ENCODE measurements at regions not wholly inside any gene's neighbourhood (a gene's known extent, or its start where the extent isn't known, plus 50 kb on each side); places are given as distances from the start of the nearest gene placed in this dataset.

DNA sequence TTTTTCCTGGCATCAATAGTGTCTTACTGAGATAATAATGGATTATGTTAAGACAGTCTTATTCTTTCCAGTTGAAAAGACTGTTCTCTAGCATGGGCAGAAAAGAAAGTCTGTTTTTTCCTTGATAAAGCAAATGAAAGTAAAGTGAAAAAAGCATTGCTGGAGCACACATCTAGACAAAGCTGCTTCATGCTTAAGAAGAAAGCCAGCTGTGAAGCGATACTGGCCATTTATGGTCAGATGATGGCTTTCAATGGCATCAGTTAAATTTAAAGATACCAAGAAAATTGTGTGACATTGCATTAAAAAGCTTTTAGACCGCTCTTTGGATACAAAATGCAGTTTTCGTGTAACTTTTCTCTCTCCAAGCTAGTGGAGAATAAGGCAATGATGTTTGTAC, 242.1 kb upstream of the TRAM1L1 start:
- DNase-seq, result no peak

DNA sequence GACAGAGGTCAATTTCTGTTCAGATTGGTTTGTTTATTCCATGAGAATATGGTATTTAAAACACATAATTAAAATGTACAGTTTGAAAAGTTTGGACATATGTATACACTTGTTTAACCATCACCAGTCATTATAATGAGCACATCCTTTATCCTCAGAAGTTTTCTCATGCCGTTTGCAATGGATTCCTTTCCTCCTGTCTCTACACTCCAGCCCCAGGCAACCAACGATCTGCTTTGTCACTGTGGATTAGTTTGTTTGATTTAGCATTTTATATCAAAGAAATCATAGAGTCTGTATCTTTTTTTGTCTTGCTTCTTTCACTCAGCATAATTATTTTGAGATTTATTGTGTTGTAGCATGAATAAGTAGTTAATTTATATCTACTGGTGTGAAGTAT, 243.0 kb upstream of the TRAM1L1 start:
- DNase-seq, result no peak

DNA sequence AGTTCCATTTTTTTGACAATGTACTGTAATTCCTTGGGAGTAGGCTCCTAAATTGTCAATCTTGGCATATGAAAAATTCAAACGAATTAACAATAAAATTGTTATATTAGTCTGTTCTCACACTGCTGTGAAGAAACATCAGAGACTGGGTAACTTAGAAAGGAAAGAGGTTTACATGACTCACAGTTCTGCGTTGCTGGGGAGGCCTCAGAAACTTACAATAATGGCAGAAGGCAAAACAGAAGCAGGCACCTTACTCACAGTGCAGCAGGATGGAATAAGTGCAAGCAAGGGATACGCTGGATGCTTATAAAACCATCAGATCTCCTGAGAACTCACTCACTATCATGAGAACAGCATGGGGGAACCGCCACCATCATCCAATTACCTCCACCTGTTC, 246.4 kb upstream of the TRAM1L1 start:
- DNase-seq, result no peak

DNA sequence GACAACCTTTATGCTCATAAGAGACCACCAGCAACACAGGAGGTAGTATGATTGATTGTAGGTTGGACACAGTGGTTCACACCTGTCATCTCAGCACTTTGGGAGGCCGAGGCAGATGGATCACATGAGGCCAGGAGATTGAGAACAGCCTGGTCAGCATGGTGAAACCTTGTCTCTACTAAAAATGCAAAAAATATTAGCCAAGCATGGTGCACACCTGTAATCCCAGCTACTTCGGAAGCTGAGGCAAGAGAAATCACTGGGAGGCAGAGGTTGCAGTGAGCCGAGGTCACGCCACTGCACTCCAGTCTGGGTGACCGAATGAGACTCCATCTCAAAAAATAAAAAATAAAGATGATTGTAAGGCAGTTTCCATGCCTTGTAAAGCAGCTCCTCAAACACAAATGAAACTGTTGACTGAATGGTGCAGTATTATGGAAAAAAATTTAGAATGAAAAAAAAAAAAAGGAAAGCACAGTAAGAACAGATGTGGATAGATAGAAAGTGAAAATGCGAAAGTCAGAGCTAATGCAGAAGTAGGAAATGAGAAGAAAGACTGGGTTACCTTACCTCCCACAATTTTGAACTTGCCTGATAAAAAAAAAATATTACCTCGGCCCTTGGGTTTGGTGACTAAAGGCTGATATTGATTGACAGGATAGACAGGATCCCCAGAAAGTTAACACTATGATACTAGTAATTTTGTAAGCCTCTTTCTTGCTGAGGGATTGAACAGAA, 249.2 kb upstream of the TRAM1L1 start:
- no peak for DNase-seq

DNA sequence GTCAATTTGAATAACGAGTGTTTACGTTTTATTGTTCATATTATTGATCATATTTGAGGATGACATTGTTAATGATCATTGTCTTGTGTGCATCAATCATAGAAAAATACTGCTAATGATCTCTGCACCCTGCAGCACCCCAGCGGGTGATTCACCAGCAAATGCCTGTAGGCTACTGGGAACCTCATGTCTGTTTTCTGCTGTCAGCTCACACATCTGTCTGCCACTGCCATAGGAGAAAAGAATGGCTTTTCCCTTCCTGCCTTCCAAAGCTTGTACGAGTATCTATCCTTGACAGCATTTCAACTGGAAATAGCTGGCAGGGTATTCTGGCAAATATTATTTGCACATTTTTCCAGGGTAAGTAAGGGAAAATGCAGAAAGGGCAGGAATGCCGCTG, 272.1 kb upstream of the TRAM1L1 start:
- DNase-seq, result no peak

DNA sequence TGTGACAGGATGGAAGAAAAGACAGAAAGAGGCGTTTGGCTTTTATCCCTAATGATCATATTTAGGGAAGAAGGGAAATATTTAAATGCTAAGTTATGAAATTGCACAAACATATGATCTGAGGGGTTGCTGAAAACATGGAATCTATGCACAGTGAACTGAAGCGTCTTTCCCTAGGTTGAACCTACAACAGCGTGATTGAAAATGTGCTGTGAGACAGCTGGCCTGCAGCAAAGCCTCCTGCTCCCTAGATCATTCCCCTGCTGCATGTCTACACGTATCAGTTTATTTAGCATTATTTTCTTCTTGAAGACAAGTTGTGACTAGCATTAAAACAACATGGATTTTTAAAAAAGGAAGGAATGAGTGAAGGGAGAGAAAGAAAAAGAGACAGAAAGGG, 272.5 kb upstream of the TRAM1L1 start:
- no peak for DNase-seq

DNA sequence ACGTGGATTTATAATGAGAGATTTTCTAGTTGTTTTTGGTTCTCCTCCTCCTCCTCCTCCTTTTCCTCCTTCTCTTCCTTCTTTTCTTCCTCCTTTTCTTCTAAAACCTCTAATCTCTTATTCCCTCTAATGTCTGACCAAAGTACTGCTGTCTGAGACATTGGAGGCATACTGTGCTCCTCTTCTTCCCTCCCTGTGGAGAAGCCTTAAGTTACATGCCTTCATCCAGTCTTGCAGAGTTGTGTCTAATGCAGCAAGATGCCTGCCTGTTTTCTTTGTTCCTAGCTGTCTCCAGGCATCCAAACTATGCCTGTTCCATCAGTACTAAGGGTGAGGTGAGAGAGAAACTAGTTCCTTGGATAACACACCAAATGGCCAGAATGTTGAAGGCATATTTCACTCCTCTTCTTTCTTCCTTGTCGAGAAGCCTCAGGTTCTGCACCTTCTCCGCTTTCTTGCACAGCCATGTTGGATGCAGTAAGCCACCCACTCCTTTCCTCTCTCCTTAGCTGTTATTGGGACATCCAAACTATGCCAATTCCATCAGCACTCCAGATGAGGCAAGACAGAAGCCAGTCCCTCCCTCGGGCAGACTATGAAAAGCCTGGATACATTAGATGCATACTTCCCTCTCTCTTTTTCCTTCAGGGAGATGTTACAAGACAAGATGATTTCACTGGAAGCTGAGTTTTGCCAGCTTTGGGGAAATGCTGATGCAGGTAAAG, 285.7 kb upstream of the TRAM1L1 start:
- no peak for DNase-seq

DNA sequence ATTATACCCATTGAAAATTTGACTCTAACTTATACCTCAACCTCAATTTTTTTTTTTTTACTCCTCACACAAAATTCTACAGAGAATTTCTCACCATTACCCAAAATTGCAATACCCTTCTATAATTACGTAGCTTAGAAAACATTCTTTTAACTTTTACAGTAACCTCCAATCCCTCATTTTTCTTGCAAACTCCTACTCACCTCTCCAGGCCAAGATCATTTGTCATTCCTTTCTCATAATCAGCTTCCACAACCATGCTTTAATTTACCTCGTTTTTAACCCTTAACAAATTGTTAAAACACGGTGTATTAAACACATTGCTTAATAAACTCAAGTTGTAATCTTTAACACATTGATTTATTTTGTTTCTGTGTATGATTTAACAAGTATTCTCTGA, 289.7 kb upstream of the TRAM1L1 start:
- no peak for DNase-seq

DNA sequence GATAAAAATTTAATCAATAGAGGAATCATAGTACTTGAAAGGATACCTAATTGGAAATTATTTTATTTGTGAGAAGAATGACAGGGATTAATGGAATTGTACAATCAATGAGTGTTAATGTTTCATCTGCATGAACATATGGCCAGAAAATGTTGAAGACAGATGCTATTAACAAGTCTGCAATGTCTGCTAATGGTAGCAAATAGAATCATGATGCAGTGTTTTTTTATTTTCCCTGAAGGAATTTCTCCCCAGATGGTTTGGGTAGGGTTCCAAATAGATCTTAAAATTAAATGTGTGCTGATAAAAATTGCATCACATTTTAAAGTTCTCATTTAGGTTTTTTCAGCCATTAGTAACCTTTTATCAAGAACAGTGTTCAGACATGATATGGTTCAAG, 291.3 kb upstream of the TRAM1L1 start:
- DNase-seq, result no peak

DNA sequence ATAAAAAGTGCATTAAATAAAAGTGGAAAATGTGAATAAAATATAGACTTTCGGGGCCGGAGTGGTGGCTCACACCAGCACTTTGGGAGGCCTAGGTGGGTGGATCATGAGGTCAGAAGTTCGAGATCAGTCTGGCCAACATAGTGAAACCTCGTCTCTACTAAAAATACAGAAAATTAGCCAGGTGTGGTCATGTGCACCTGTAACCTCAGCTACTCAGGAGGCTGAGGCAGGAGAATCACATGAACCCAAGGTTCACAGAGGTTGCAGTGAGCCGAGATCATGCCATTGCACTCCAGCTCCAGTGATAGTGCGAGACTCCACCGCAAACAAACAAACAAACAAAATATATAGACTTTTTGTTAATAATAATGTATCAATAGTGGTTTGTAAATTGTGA, 293.6 kb upstream of the TRAM1L1 start:
- no peak for DNase-seq

DNA sequence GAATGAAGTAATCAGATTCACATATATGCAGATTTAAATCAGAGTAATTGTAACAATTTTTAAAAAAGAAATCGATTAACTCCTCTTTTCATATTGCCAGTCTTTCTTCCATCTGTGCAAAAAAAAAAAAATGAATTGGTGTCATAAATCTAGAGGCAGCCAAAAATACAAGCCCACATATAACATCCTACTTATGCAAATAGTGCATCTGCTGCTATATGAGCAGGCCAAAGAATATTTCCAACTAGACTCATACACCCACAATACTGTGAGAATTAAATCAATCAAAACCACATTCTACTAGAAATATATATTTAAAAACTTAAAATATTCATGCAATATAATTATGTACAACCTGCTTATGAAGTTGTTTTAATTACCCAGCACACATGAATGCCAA, 298.1 kb upstream of the TRAM1L1 start:
- DNase-seq, result no peak

DNA sequence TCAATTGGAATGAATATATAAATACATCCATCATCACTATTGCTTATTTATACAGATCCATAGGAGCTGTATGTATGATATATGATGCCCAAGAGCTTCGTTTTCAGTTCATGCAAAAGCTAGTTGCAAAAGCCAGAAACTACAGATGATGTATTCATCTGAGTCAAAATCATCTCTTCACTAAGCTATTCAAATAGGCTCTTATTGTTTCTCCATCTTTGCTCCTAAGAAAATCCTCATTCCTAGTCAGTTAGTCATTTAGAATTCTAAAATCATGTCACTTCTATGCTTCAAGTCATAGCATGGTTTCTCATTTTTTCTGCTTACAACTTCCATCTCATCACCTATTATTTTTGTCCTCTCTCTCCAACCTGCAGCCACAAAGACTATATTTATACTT, 300.1 kb upstream of the TRAM1L1 start:
- no peak for DNase-seq

DNA sequence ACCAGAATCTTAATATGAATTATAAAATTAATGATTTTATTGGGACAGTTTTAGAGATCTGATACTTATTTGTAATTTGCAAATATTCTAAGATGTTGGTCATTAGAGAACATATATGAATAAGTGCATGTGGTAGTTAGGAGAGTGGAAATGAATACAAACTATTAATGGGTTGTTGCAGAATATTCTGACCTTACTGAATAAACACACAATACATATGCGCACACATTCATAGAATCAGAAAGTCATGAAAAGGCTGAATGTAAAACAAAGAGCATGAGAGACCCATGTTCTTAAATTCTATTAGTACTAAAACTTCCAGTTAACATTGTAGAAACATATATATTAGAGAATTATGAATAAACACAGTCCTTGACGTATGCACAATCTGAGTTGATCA, 301.7 kb upstream of the TRAM1L1 start:
- DNase-seq, result no peak

DNA sequence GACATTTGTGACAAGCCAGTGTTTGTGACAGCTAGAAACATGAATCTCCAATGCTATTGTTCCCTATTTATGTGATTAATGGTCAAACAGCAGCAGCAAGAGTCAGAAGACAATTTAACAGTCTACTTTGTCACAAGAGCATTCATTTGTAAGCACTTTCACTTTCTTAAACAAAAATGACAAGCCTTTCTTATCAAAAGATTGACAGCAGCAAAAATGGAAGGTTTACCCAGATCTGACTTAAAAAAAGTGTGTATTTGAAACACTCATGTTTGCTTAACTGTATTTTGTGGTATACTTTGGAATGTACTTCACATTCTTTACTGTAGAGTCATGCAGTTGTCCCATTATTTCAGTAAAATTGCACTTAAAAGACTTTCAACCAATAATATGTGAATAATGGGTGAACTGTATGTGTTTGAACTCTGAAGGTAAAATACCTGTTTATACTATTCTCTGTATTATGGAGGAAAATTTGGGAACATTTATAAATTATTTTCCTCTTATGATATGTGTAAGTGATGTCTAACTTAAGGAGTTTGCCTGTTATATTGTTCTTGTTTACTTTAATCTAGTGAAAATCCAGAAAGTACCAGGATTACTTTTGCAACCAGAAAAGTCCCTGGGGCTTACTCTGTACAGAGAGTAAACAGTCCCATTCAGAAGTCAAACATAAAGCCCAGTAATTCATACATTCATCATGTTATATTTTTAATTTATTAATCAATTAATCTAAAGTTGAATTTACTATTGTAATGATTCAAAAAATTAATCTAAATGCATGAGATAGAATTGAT, 314.9 kb upstream of the TRAM1L1 start:
- DNase-seq, result no peak

DNA sequence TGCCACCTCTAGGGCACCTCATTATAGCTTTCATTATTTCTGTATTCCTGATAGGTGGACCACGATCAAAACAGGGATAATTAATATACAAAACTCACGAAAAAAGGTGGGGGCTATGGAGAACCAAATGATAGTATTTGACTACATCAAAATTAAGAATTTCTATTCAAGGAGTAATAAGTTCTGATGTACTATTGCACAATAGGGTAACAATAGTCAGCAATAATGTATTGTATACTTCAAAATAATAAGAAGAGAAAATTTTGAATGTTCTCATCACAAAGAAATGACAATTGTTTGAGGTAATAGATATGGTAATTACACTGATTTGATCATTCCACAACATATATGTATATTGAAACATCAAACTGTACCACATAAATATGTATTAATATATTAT, 327.3 kb upstream of the TRAM1L1 start:
- DNase-seq, result no peak

DNA sequence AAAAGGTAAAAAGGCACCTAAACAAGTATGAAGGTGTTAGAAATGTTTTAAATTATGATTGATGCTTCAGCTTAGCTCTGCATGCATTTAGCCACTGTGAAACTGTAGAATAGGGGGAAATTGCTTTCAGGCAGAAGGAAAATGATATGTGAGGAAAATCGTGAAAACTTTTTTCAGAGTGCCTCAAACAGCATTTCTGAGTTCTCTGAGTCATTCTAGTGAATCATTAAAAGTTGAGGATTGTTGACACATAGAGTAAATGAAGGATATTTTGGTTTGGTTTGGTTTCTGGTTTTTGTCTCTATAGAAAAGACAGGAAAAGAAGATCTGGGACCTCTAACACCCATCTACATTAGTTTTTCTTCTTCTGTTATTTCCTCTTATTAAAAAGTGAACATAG, 332.5 kb upstream of the TRAM1L1 start:
- DNase-seq, result no peak

DNA sequence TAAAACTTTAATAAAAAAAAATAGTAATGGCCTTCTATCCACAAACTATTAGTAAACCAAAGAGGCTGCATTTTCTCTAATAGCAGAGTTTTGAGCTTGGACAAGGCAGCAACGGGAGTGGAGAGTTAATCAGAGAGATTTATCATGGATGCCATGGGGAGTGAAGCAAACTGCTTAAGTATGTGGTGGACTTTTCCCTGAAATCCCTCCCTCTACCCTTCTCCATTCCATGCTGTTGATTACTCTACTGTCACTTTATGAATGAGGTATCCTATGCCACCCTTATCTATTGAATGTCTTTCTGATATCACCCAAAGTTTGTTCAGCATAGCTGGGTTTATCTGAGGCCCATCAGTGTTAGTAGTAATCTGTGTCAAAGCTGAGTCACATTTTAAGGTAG, 335.6 kb upstream of the TRAM1L1 start:
- DNase-seq, result no peak

DNA sequence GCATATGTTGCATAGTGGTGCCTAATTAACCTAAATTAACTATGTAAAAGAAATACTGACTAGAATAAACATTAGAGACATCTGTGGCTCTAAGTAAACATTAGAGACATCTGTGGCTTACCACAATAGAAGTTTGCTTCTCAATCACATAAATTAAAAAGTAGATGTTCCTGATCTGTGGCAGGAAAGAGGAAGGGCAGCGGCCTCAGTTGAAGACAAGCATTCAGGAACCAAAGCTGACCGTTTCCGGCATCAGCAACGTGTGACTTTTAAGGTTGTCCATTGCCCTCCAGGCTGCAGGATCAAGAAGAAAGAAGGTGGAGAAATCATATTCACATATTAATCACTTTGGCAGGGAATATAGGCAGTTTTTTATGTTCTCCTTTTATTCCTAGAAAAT, 336.3 kb upstream of the TRAM1L1 start:
- no peak for DNase-seq

DNA sequence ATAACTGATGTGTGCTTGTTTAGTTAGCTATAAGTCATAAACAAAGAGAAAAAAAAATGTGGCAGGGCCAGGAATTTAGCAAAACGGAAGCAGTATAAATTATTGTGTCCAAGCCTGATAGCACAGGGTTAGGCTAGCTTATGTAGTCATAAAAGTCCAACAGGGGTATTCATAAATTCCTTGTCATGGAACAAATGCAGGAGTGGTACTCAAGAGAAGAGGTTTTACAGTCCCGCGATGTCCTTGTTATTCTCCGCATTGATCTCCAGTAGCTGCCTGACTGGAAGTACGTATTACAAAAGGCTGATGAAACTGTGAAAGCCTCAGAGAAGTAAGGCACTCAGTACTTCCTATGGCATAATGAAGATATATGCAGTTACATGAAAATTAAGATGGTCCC, 336.9 kb upstream of the TRAM1L1 start:
- no peak for DNase-seq

DNA sequence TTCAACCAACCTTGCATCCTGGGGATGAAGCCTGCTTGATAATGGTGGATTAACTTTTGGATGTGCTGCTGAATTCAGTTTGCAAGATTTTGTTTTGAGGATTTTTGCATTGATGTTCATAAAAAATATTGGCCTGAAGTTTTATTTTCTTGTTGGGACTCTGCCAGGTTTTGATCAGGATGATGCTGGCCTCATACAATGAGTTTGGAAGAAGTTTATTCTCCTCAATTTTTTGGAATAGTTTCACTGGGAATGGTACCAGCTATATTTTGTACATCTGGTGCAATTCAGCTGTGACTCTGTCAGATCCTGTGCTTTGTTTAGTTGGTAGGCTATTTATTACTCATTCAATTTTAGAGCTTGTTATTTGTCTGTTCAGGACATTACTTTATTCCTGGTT, 340.3 kb upstream of the TRAM1L1 start:
- no peak for DNase-seq

DNA sequence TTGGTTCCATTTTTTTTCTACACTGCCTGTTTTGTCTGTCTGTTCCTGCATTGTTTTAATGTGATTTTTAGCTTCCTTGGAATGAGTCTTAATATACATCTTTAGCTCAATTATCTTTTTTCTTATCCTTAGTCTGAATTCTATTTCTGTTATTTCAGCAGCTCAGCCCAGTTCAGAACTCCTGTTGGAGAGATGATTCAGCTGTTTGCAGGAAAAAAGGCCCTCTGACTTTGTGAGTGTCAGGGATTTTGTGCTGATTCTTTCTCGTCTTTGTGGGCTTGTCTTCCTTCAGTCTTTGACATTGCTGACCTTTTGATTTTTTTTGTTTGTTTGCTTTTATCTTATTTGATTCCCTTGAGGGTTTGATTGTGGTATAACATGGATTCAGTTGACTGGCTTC, 343.2 kb upstream of the TRAM1L1 start:
- DNase-seq, result no peak

DNA sequence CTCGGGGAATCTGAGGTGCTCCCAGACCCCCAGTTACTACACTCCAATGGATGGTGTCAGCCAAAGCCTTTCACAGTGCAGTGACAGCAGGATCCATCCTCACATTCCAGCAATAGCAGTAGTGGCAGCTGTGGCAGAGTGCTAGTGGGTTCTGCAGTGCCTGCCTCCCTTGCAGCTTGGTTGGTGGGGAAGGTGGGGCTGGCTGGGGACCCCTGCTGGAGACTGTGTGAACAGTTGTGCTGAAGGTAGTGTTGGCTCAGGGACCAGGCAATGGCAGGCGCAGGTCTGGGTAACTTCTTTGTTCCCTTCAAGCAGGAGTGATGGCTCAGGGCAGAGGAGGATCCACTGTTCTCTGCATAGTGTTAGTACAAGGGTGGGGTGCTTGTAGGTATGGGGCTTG, 343.7 kb upstream of the TRAM1L1 start:
- no peak for DNase-seq

DNA sequence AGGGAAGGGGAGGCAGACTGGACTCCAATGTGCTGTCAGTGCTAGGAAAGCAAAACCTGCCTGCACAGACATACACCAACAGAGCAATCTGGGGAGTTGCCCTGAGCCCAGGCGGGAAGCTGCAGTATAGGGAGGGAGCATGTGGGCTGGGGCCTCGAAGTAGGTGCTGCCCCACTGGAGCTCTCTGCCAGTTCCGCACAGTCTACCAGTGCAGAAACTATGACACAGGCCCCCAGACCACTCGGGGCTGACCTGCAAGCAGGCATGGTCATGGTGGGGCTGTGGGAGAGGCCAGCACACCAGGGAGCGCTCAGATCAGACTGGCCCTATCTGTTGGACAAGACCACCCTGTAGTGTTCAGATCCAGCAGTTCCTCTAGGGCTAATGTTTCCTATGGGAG, 344.1 kb upstream of the TRAM1L1 start:
- DNase-seq, result no peak

DNA sequence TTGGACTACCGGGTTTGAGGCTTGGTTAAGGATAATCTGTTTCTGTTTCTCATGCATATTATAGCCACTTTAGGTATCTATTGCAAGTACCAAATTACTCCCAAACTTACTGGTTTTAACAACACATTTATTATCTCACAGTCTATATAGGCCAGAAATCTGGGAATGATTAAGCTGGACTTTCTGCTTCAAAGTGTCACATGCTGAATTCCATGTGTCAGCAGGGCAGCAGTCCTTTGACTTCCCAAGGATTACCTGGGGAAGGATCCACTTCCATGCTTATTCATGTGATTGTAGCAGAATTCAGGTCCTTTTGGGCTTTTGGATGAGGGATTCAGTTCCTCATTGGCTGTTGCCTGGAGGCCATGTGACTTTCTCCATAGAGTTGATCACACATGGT, 349.0 kb upstream of the TRAM1L1 start:
- DNase-seq, result no peak

Measured in femur (tissue), 1 donor.